K562 (cell line): ENCODE measurements at regions not wholly inside any gene's neighbourhood (a gene's known extent, or its start where the extent isn't known, plus 50 kb on each side); places are given as distances from the start of the nearest gene placed in this dataset.

Experiments used
- ATAC-seq: fragments of 200-7000 bp; cut with Tn5 transposase; 3 replicates; pipeline ENCODE4 v1.9.1; 2020; ENCODE audit warnings: moderate library complexity
- BruUV-seq: library from RNA; stranded (reverse); fragments of 400-500 nt; replicated peaks from 2 replicates; lab custom pipeline; 2021; lab: Mats Ljungman, UMichigan
- CTCF ChIA-PET: fragments of 300-600 bp; formaldehyde crosslinking; extraction: SDS; loops from one replicate; lab custom pipeline; 2021; ENCODE audit warnings: low intra/inter-chr PET ratio; lab: Yijun Ruan, JAX
- POLR2A ChIA-PET: fragments of 300-600, 350-650 bp; sonication (Branson Sonifier 250); formaldehyde crosslinking; extraction: SDS; loops from one replicate; lab custom pipeline; 2021; ENCODE audit warnings: antibody characterized with exemption, inconsistent platforms; lab: Yijun Ruan, JAX
- DNase-seq, 4 experiments: peaks; one replicate each; pipeline versions ENCODE4 v3.0.0 to v3.0.0-alpha.2; 2011 to 2018; ENCODE audit warnings: low spot score in 3 of 4, mixed read lengths in 3 of 4; ENCODE audit errors: extremely low read depth in 1 of 4
- FAIRE-seq: peaks from 2 replicates; lab custom pipeline; 2011; peaks lifted over from hg19 to GRCh38; lab: Jason Lieb, UNC
- H2AFZ ChIP-seq: 2 replicates; pipeline ENCODE4 v1.6.0; 2011; ENCODE audit warnings: low read depth, low read length, control low read depth, inconsistent platforms
- H3K27ac ChIP-seq: fragments of 200-600 bp; 3 replicates; pipeline ENCODE4 v1.8.0; 2011; ENCODE audit warnings: low read depth, mild to moderate bottlenecking, control low read depth, inconsistent platforms, low read length, moderate library complexity, mixed read lengths; ENCODE audit errors: extremely low read depth
- H3K27me3 ChIP-seq, 2 experiments: fragments of 300-600 bp in 1 of 2; 2 replicates in 1 of 2; 3 replicates in 1 of 2; pipeline versions ENCODE4 v1.6.0 to v1.8.0; 2011; ENCODE audit warnings: inconsistent platforms in 2 of 2, low read length in 2 of 2, mild to moderate bottlenecking in 1 of 2, mixed read lengths in 1 of 2, moderate library complexity in 1 of 2; ENCODE audit not compliant: control insufficient read depth in 2 of 2, insufficient read depth in 2 of 2
- H3K36me3 ChIP-seq: fragments of 300-600 bp; 3 replicates; pipeline ENCODE4 v1.8.0; 2011; ENCODE audit warnings: mild to moderate bottlenecking, low read length, inconsistent platforms; ENCODE audit not compliant: control insufficient read depth, insufficient read depth
- H3K4me1 ChIP-seq, 2 experiments: fragments of 200-600 bp in 1 of 2; replicated peaks in 1 of 2; 2 replicates in 1 of 2; 3 replicates in 1 of 2; pipeline versions ENCODE4 v1.5.1 to v1.8.0; 2011; ENCODE audit warnings: inconsistent platforms in 2 of 2, low read length in 2 of 2, mild to moderate bottlenecking in 1 of 2, mixed read lengths in 1 of 2, moderate library complexity in 1 of 2; ENCODE audit not compliant: control insufficient read depth in 2 of 2, insufficient read depth in 2 of 2
- H3K4me2 ChIP-seq: 2 replicates; pipeline ENCODE4 v1.6.1; 2011; ENCODE audit warnings: low read length, control low read depth, inconsistent platforms, mixed read lengths; ENCODE audit not compliant: insufficient read depth
- H3K4me3 ChIP-seq: fragments of 200-600 bp; sonication (generic), shearing (Covaris generic); 2 replicates; pipeline ENCODE4 v1.5.1; 2016; ENCODE audit warnings: control low read depth, inconsistent platforms
- H3K79me2 ChIP-seq: fragments of 200-600 bp; 3 replicates; pipeline ENCODE4 v1.8.0; 2011; ENCODE audit warnings: low read length, inconsistent platforms; ENCODE audit not compliant: control insufficient read depth, insufficient read depth
- H3K9ac ChIP-seq, 2 experiments: 2 replicates each; pipeline versions ENCODE4 v1.6.0 to v1.6.1; 2011; ENCODE audit warnings: low read depth in 2 of 2, low read length in 2 of 2, control low read depth in 1 of 2, inconsistent platforms in 1 of 2, mild to moderate bottlenecking in 1 of 2, mixed read lengths in 1 of 2; ENCODE audit not compliant: insufficient read depth in 1 of 2
- H3K9me1 ChIP-seq: one replicate; pipeline ENCODE4 v1.6.0; 2011; ENCODE audit warnings: inconsistent platforms, mild to moderate bottlenecking, low read length, moderate library complexity; ENCODE audit not compliant: control insufficient read depth, insufficient read depth
- H3K9me3 ChIP-seq: replicated peaks from 2 replicates; pipeline ENCODE4 v1.5.1; 2011; ENCODE audit warnings: low read depth, low read length, inconsistent platforms; ENCODE audit not compliant: control insufficient read depth, insufficient read depth
- H4K20me1 ChIP-seq: replicated peaks from 2 replicates; pipeline ENCODE4 v1.6.1; 2011; ENCODE audit warnings: low read length, inconsistent platforms, mixed read lengths; ENCODE audit not compliant: control insufficient read depth, insufficient read depth
- CEBPG ChIP-seq, 3 experiments: fragments of 200-800 bp in 1 of 3; sonication (Bioruptor generic) in 1 of 3; sonication (generic) in 1 of 3; formaldehyde crosslinking in 1 of 3; IDR thresholded peaks in 2 of 3; conservative IDR thresholded peaks in 1 of 3; 2 replicates each; pipeline versions ENCODE4 v1.6.1 to v1.8.0; 2016 to 2022; ENCODE audit warnings: missing compliant biosample characterization in 2 of 3, missing genetic modification characterization in 2 of 3, mild to moderate bottlenecking in 1 of 3, missing genetic modification reagents in 1 of 3
- HDAC6 ChIP-seq: IDR thresholded peaks from 2 replicates; pipeline ENCODE4 v1.6.1; 2012; ENCODE audit warnings: low read depth, mild to moderate bottlenecking, control low read depth, inconsistent platforms, low read length, moderate library complexity
- PCBP1 ChIP-seq: fragments of 200-400 bp; formaldehyde crosslinking; IDR thresholded peaks from 2 replicates; pipeline ENCODE4 v1.6.1; 2018; ENCODE audit warnings: mild to moderate bottlenecking, low read depth, low read length; ENCODE audit not compliant: poor library complexity, severe bottlenecking
- SFPQ ChIP-seq: fragments of 200-400 bp; formaldehyde crosslinking; IDR thresholded peaks from 2 replicates; pipeline ENCODE4 v1.6.1; 2017; ENCODE audit warnings: mild to moderate bottlenecking, low read depth, low read length, moderate library complexity
- ZNF77 ChIP-seq: fragments of 250-450 bp; sonication (Bioruptor Pico); IDR thresholded peaks from 2 replicates; pipeline ENCODE4 v1.5.0; 2020
- ZZZ3 ChIP-seq: fragments of 450-650 bp; IDR thresholded peaks from 2 replicates; pipeline ENCODE4 v1.6.1; 2016; ENCODE audit warnings: antibody characterized with exemption, mild to moderate bottlenecking, moderate library complexity
- WGBS: fragments of 100-300 bp; shearing (Covaris generic); methylation state at CpG from one replicate; pipeline ENCODE4 v1.1.6; 2016; ENCODE audit warnings: low coverage, mixed read lengths; ENCODE audit not compliant: insufficient coverage; ENCODE audit errors: missing lambda C conversion rate; 5-methylcytosine and 5-hydroxymethylcytosine counted together
- in situ Hi-C: fragments of 300-500 bp; cut with MboI; formaldehyde crosslinking; loops from 4 replicates; pipeline ENCODE4 v1.15.0; 2018; ENCODE audit warnings: inconsistent platforms, mixed read lengths
- intact Hi-C: fragments of 100-400 bp; cut with micrococcal nuclease; formaldehyde crosslinking; loops from 2 replicates; pipeline ENCODE4 v1.14.2; 2022
- TF ChIP-seq, protein P1 (sequence below): sonication (generic); formaldehyde crosslinking; IDR thresholded peaks from 2 replicates; pipeline ENCODE4 v1.8.0; 2023; ENCODE audit warnings: missing genetic modification reagents, mild to moderate bottlenecking, borderline replicate concordance
- TF ChIP-seq, protein P2 (sequence below): fragments of 250-450 bp; sonication (Bioruptor Pico); IDR thresholded peaks from 2 replicates; pipeline ENCODE4 v1.8.0; 2021; ENCODE audit warnings: moderate library complexity, mild to moderate bottlenecking, inconsistent platforms

DNA sequence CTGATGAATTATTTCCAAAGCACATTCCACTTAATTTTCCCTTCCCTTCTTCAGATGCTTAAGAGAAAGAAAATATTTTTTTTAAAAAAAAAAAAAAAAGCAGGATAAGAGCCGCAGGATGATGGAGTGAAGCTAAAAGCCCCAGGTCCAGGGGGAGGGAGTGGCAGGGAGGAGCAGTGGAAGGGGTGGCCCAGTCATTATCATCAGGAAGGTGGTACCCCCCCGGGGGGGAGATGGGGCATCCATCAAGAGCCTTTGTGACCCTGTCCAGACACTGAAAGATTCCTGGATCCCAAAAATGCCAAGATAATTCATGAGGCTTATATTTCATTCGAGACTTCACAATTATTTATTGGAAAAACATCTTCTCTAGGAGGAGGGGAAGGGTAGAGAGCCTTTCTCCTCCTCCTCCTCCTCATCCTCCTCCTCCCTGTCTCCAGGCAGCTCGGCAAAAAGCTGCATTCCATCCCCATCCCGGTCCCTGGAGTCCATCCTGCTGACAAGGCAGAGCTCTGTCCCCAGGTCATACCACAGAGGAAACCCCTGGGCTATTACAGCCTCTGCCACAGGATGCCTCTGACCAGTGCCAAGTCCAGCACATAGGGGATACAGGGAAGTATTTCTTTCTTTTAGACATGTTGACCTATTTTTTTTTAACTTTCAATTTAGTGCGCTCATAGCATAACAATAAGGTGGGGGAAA is 125.3 kb downstream of the TWIST2 start:
- H4K20me1 ChIP-seq: no peaks in the 10 kb centered on the region
- in situ Hi-C loops: no loop called here
- H3K9me1 ChIP-seq: no peaks in the 10 kb centered on the region
- no peaks in the 10 kb centered on the region for H3K79me2 ChIP-seq
- ATAC-seq: no peak
- TF ChIP-seq, protein P1, sequence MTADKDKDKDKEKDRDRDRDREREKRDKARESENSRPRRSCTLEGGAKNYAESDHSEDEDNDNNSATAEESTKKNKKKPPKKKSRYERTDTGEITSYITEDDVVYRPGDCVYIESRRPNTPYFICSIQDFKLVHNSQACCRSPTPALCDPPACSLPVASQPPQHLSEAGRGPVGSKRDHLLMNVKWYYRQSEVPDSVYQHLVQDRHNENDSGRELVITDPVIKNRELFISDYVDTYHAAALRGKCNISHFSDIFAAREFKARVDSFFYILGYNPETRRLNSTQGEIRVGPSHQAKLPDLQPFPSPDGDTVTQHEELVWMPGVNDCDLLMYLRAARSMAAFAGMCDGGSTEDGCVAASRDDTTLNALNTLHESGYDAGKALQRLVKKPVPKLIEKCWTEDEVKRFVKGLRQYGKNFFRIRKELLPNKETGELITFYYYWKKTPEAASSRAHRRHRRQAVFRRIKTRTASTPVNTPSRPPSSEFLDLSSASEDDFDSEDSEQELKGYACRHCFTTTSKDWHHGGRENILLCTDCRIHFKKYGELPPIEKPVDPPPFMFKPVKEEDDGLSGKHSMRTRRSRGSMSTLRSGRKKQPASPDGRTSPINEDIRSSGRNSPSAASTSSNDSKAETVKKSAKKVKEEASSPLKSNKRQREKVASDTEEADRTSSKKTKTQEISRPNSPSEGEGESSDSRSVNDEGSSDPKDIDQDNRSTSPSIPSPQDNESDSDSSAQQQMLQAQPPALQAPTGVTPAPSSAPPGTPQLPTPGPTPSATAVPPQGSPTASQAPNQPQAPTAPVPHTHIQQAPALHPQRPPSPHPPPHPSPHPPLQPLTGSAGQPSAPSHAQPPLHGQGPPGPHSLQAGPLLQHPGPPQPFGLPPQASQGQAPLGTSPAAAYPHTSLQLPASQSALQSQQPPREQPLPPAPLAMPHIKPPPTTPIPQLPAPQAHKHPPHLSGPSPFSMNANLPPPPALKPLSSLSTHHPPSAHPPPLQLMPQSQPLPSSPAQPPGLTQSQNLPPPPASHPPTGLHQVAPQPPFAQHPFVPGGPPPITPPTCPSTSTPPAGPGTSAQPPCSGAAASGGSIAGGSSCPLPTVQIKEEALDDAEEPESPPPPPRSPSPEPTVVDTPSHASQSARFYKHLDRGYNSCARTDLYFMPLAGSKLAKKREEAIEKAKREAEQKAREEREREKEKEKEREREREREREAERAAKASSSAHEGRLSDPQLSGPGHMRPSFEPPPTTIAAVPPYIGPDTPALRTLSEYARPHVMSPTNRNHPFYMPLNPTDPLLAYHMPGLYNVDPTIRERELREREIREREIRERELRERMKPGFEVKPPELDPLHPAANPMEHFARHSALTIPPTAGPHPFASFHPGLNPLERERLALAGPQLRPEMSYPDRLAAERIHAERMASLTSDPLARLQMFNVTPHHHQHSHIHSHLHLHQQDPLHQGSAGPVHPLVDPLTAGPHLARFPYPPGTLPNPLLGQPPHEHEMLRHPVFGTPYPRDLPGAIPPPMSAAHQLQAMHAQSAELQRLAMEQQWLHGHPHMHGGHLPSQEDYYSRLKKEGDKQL (CRISPR knock-in tag): no peak
- TF ChIP-seq CEBPG (CRISPR knock-in tag; IDR thresholded peaks at IDR 0.05) (no peak), CEBPG (tag; conservative IDR thresholded peaks at IDR 0.05 in 1 of 2, IDR thresholded peaks at IDR 0.05 in 1 of 2) (no peak), ZNF77 (CRISPR knock-in tag) (no peak), ZZZ3 (no peak), PCBP1 (no peak), HDAC6 (no peak), SFPQ (no peak)
- TF ChIP-seq, protein P2, sequence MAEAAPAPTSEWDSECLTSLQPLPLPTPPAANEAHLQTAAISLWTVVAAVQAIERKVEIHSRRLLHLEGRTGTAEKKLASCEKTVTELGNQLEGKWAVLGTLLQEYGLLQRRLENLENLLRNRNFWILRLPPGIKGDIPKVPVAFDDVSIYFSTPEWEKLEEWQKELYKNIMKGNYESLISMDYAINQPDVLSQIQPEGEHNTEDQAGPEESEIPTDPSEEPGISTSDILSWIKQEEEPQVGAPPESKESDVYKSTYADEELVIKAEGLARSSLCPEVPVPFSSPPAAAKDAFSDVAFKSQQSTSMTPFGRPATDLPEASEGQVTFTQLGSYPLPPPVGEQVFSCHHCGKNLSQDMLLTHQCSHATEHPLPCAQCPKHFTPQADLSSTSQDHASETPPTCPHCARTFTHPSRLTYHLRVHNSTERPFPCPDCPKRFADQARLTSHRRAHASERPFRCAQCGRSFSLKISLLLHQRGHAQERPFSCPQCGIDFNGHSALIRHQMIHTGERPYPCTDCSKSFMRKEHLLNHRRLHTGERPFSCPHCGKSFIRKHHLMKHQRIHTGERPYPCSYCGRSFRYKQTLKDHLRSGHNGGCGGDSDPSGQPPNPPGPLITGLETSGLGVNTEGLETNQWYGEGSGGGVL: no peak
- FAIRE-seq: no peak
- no peaks in the 10 kb centered on the region for H3K4me1 ChIP-seq
- no peak overlapping the region for H3K27ac ChIP-seq
- POLR2A ChIA-PET: no interaction called here
- 22% methylated on average over 3 of the region's 6 CpGs for WGBS
- CTCF ChIA-PET: no interaction called here
- H3K27me3 ChIP-seq: peaks cover 0 to 10% of the 10 kb centered on the region in 2 experiments; a peak in 2 of 5 replicates
- no peaks in the 10 kb centered on the region for H3K36me3 ChIP-seq
- intact Hi-C loops: no loop called here
- no peaks in the 10 kb centered on the region for H3K9me3 ChIP-seq
- H3K4me3 ChIP-seq: no peak overlapping the region
- no peak overlapping the region for H2AFZ ChIP-seq
- DNase-seq: no peak
- no peak overlapping the region for H3K9ac ChIP-seq
- BruUV-seq: no TSS peak
- no peak overlapping the region for H3K4me2 ChIP-seq
